IMR-90 (cell line): ENCODE measurements at regions not wholly inside any gene's neighbourhood (a gene's known extent, or its start where the extent isn't known, plus 50 kb on each side); places are given as distances from the start of the nearest gene placed in this dataset.
A peak's percentile ranks its signal among the peaks of the same experiment; 100 is the strongest.

Experiments used
- ATAC-seq: fragments of 200-7000 bp; cut with Tn5 transposase; 2 replicates; pipeline ENCODE4 v1.9.1; 2020; ENCODE audit warnings: low read depth, mild to moderate bottlenecking, moderate library complexity
- BruUV-seq: library from RNA; stranded (reverse); fragments of 400-500 nt; replicated peaks from 2 replicates; lab custom pipeline; 2021; lab: Mats Ljungman, UMichigan
- CTCF ChIA-PET: fragments of 300-600 bp; formaldehyde crosslinking; extraction: SDS; loops from one replicate; lab custom pipeline; 2021; ENCODE audit warnings: antibody characterized with exemption; lab: Yijun Ruan, JAX
- POLR2A ChIA-PET: fragments of 300-600 bp; sonication (Branson Sonifier 250); formaldehyde crosslinking; loops from one replicate; lab custom pipeline; 2022; ENCODE audit warnings: antibody characterized with exemption; ENCODE audit not compliant: unreplicated experiment; lab: Charles Lee
- DNase-seq: peaks from one replicate; pipeline ENCODE4 v3.0.0; 2013
- H2AFZ ChIP-seq: replicated peaks from 2 replicates; pipeline ENCODE3; 2013; ENCODE audit warnings: low read length, mild to moderate bottlenecking; ENCODE audit not compliant: poor library complexity
- H2AK5ac ChIP-seq: 2 replicates; pipeline ENCODE4 v1.6.1; 2013; ENCODE audit warnings: low read depth, low read length, inconsistent platforms
- H2AK9ac ChIP-seq: replicated peaks from 2 replicates; pipeline ENCODE3; 2013; ENCODE audit warnings: mild to moderate bottlenecking, low read depth, low read length, moderate library complexity; ENCODE audit not compliant: poor library complexity
- H2BK120ac ChIP-seq: 2 replicates; pipeline ENCODE4 v1.6.1; 2013; ENCODE audit warnings: low read depth, low read length, inconsistent platforms
- H2BK15ac ChIP-seq: 3 replicates; pipeline ENCODE4 v1.6.1; 2013; ENCODE audit warnings: low read depth, low read length, inconsistent platforms
- H2BK20ac ChIP-seq: 2 replicates; pipeline ENCODE4 v1.6.1; 2013; ENCODE audit warnings: low read depth, mild to moderate bottlenecking, inconsistent platforms, low read length, moderate library complexity
- H2BK5ac ChIP-seq: 2 replicates; pipeline ENCODE4 v1.6.1; 2013; ENCODE audit warnings: mild to moderate bottlenecking, low read depth, low read length, inconsistent platforms; ENCODE audit not compliant: poor library complexity, severe bottlenecking
- H3K14ac ChIP-seq: replicated peaks from 2 replicates; pipeline ENCODE4 v1.6.1; 2013; ENCODE audit warnings: low read depth, low read length, inconsistent platforms
- H3K18ac ChIP-seq: 2 replicates; pipeline ENCODE4 v1.6.1; 2013; ENCODE audit warnings: low read depth, low read length, control low read depth
- H3K23ac ChIP-seq: 2 replicates; pipeline ENCODE4 v1.6.1; 2013; ENCODE audit warnings: low read depth, low read length, inconsistent platforms
- H3K27ac ChIP-seq: 2 replicates; pipeline ENCODE4 v1.5.1; 2013; ENCODE audit warnings: mild to moderate bottlenecking, control low read depth, low read length; ENCODE audit not compliant: insufficient read depth
- H3K27me3 ChIP-seq: 2 replicates; pipeline ENCODE4 v1.6.1; 2013; ENCODE audit warnings: low read length; ENCODE audit not compliant: control insufficient read depth, insufficient read depth
- H3K36me3 ChIP-seq: 2 replicates; pipeline ENCODE4 v1.6.1; 2013; ENCODE audit warnings: low read length, mixed read lengths; ENCODE audit not compliant: control insufficient read depth, insufficient read depth
- H3K4ac ChIP-seq: 2 replicates; pipeline ENCODE4 v1.6.1; 2013; ENCODE audit warnings: low read depth, low read length, inconsistent platforms
- H3K4me1 ChIP-seq: 2 replicates; pipeline ENCODE4 v1.6.1; 2013; ENCODE audit warnings: low read length, mixed read lengths; ENCODE audit not compliant: control insufficient read depth, insufficient read depth
- H3K4me2 ChIP-seq: 2 replicates; pipeline ENCODE4 v1.6.1; 2013; ENCODE audit warnings: low read depth, mild to moderate bottlenecking, control low read depth, low read length, moderate library complexity
- H3K4me3 ChIP-seq: 2 replicates; pipeline ENCODE4 v1.5.1; 2013; ENCODE audit warnings: low read depth, mild to moderate bottlenecking, control low read depth, low read length, moderate library complexity; ENCODE audit not compliant: insufficient read depth
- H3K56ac ChIP-seq: 2 replicates; pipeline ENCODE4 v1.6.1; 2013; ENCODE audit warnings: low read length, inconsistent platforms; ENCODE audit not compliant: insufficient read depth; ENCODE audit errors: extremely low read depth
- H3K79me1 ChIP-seq, 2 experiments: 2 replicates each; pipeline ENCODE4 v1.6.1; 2013; ENCODE audit warnings: low read length in 2 of 2, inconsistent platforms in 1 of 2, low read depth in 1 of 2
- H3K9ac ChIP-seq: 2 replicates; pipeline ENCODE4 v1.6.1; 2013; ENCODE audit warnings: low read depth, low read length, control low read depth
- H3K9me1 ChIP-seq: 2 replicates; pipeline ENCODE4 v1.6.1; 2013; ENCODE audit warnings: low read length, inconsistent platforms; ENCODE audit not compliant: insufficient read depth
- H3K9me3 ChIP-seq: 2 replicates; pipeline ENCODE4 v1.6.1; 2013; ENCODE audit warnings: low read length; ENCODE audit not compliant: control insufficient read depth, insufficient read depth
- H4K20me1 ChIP-seq: 2 replicates; pipeline ENCODE4 v1.6.1; 2013; ENCODE audit warnings: low read length, inconsistent platforms; ENCODE audit not compliant: insufficient read depth
- H4K5ac ChIP-seq: 2 replicates; pipeline ENCODE4 v1.6.1; 2013; ENCODE audit warnings: mild to moderate bottlenecking, low read depth, low read length, control low read depth
- H4K8ac ChIP-seq, 2 experiments: 2 replicates each; pipeline ENCODE4 v1.6.1; 2013; ENCODE audit warnings: low read depth in 2 of 2, low read length in 2 of 2, control low read depth in 1 of 2, inconsistent platforms in 1 of 2
- H4K91ac ChIP-seq: 2 replicates; pipeline ENCODE4 v1.6.1; 2013; ENCODE audit warnings: low read depth, low read length, inconsistent platforms; ENCODE audit not compliant: insufficient read depth
- CHD1 ChIP-seq: IDR thresholded peaks from 2 replicates; pipeline ENCODE4 v1.6.1; 2012; ENCODE audit warnings: low read depth, low read length, improper control_type of control experiment
- FOS ChIP-seq: fragments of 150-350 bp; IDR thresholded peaks from 2 replicates; pipeline ENCODE4 v1.6.1; 2016; ENCODE audit warnings: low read depth, low read length
- MAZ ChIP-seq: IDR thresholded peaks from 2 replicates; pipeline ENCODE4 v1.6.1; 2012; ENCODE audit warnings: low read depth, mild to moderate bottlenecking, low read length, improper control_type of control experiment, moderate library complexity, borderline replicate concordance
- POLR2A ChIP-seq: IDR thresholded peaks from 2 replicates; pipeline ENCODE4 v1.6.1; 2012; ENCODE audit warnings: mild to moderate bottlenecking, low read depth, low read length
- RCOR1 ChIP-seq: IDR thresholded peaks from 2 replicates; pipeline ENCODE4 v1.6.1; 2012; ENCODE audit warnings: mild to moderate bottlenecking, low read length, improper control_type of control experiment; ENCODE audit not compliant: insufficient replicate concordance
- SMC3 ChIP-seq: fragments of 150-350 bp; IDR thresholded peaks from 2 replicates; pipeline ENCODE4 v1.6.1; 2016; ENCODE audit warnings: low read depth, mild to moderate bottlenecking, antibody characterized with exemption, low read length, moderate library complexity
- WGBS, 2 experiments: methylation state at CpG; one replicate each; pipeline versions ENCODE4 v1.1.5 to v1.1.7; 2013; ENCODE audit warnings: missing lambda C conversion rate in 2 of 2; ENCODE audit not compliant: insufficient read length in 1 of 2; ENCODE audit errors: extremely low coverage in 2 of 2; 5-methylcytosine and 5-hydroxymethylcytosine counted together
- dilution Hi-C: fragments of 300-500 bp; cut with HindIII; formaldehyde crosslinking; loops from one replicate; pipeline ENCODE4 v1.14.3; 2018; ENCODE audit warnings: low sequenced_read_pairs; ENCODE audit not compliant: unreplicated experiment
- in situ Hi-C: fragments of 300-500 bp; cut with MboI; formaldehyde crosslinking; loops from 3 replicates; pipeline ENCODE4 v1.14.3; 2019; ENCODE audit warnings: low sequenced_read_pairs, inconsistent platforms, mixed read lengths
- intact Hi-C: fragments of 100-400 bp; cut with micrococcal nuclease; formaldehyde crosslinking; loops from 2 replicates; pipeline ENCODE4 v1.10.0; 2022

GRCh38 chrX:96480081-96480480 is 204.6 kb upstream of the DIAPH2 start:
- H3K36me3 ChIP-seq: no peaks in the 10 kb centered on the region
- no peak overlapping the region for H3K27ac ChIP-seq
- no peaks in the 10 kb centered on the region for H3K9me1 ChIP-seq
- H3K9ac ChIP-seq: no peak overlapping the region
- H3K4ac ChIP-seq: peak overlapping the region; percentile 40; the same call in 1 of the 2 replicates
- POLR2A ChIA-PET: no interaction called here
- peak overlapping the region; percentile 82; the same call in 1 of the 2 replicates for H2BK120ac ChIP-seq
- peak overlapping the region; percentile 86; the same call in 1 of the 2 replicates for H3K18ac ChIP-seq
- H3K56ac ChIP-seq: no peak overlapping the region
- H4K91ac ChIP-seq: no peak overlapping the region
- BruUV-seq: no TSS peak
- CTCF ChIA-PET: no interaction called here
- dilution Hi-C loops (no loop called here), intact Hi-C loops (no loop called here), in situ Hi-C loops (no loop called here)
- H2BK5ac ChIP-seq: peak overlapping the region; percentile 80
- H2AK9ac ChIP-seq: no peak overlapping the region
- no peak overlapping the region for H3K14ac ChIP-seq
- H3K9me3 ChIP-seq: no peaks in the 10 kb centered on the region
- WGBS, 2 experiments: no CpG with 5 or more reads among the region's 5 CpGs
- peak; percentile 79 for DNase-seq
- H4K5ac ChIP-seq: no peak overlapping the region
- no peak overlapping the region for H3K4me3 ChIP-seq
- H2BK15ac ChIP-seq: no peak overlapping the region
- H3K4me2 ChIP-seq: no peak overlapping the region
- ATAC-seq: peak; percentile 60
- no peak overlapping the region for H2AFZ ChIP-seq
- 0 out of 2 replicates have a peak overlapping the region, but pooled peaks have one; percentile 82 for H2BK20ac ChIP-seq
- no peak overlapping the region; a peak in 1 of 4 replicates for H4K8ac ChIP-seq
- H2AK5ac ChIP-seq: no peak overlapping the region
- H3K79me1 ChIP-seq: no peaks in the 10 kb centered on the region
- no peaks in the 10 kb centered on the region for H3K4me1 ChIP-seq
- no peaks in the 10 kb centered on the region for H3K27me3 ChIP-seq
- H3K23ac ChIP-seq: no peak overlapping the region
- TF ChIP-seq SMC3: no peak
- no peak for TF ChIP-seq POLR2A
- TF ChIP-seq MAZ: no peak
- no peak for TF ChIP-seq CHD1
- no peak for TF ChIP-seq RCOR1
- TF ChIP-seq FOS: peak; percentile 40; the same call in 1 of the 2 replicates
- H4K20me1 ChIP-seq: no peaks in the 10 kb centered on the region
